ENCODE measurements at regions not wholly inside any gene's neighbourhood (a gene's known extent, or its start where the extent isn't known, plus 50 kb on each side); places are given as distances from the start of the nearest gene placed in this dataset.

GRCh38 chr4:57405359-57405758 lies 295.2 kb upstream of the IGFBP7 start:
- Histone ChIP-seq H3K4me3 (ENCODE audit: low read length) (no peak overlapping the region), H2AFZ (ENCODE audit: low read depth, low read length) (no peak overlapping the region), H3K9me3 (ENCODE audit: low read length) (no peaks in the 10 kb centered on the region), H3K27me3 (ENCODE audit: insufficient read depth, low read length) (no peaks in the 10 kb centered on the region), H3K36me3 (ENCODE audit: insufficient read depth, low read length) (no peaks in the 10 kb centered on the region), H3K4me1 (ENCODE audit: insufficient read depth, low read length) (peaks cover 16% of the 10 kb centered on the region)

- H3K9me3 ChIP-seq (ENCODE audit: low read length), result no peaks in the 10 kb centered on the region
- H2AFZ ChIP-seq (ENCODE audit: low read depth, low read length), result peak overlapping the region; percentile 13
- H3K4me1 ChIP-seq (ENCODE audit: insufficient read depth, low read length), result peaks cover 15% of the 10 kb centered on the region
- H3K4me3 ChIP-seq (ENCODE audit: low read length), result no peak overlapping the region
- no peaks in the 10 kb centered on the region for H3K36me3 ChIP-seq (ENCODE audit: insufficient read depth, low read length)
- H3K27me3 ChIP-seq (ENCODE audit: insufficient read depth, low read length), result no peaks in the 10 kb centered on the region
Measured at GRCh38 chr4:57404483-57404882, 294.3 kb upstream of the IGFBP7 start.

- H3K36me3 ChIP-seq (ENCODE audit: insufficient read depth, low read length), result no peaks in the 10 kb centered on the region
- no peaks in the 10 kb centered on the region for H3K27me3 ChIP-seq (ENCODE audit: insufficient read depth, low read length)
- peaks cover 15% of the 10 kb centered on the region for H3K4me1 ChIP-seq (ENCODE audit: insufficient read depth, low read length)
Measured at GRCh38 chr4:57403591-57403990, 293.4 kb upstream of the IGFBP7 start.

GRCh38 chr4:57401586-57401985 lies 291.4 kb upstream of the IGFBP7 start:
- Histone ChIP-seq H3K4me3 (ENCODE audit: low read length) (no peak overlapping the region), H3K9me3 (ENCODE audit: low read length) (no peaks in the 10 kb centered on the region), H3K27me3 (ENCODE audit: insufficient read depth, low read length) (no peaks in the 10 kb centered on the region), H2AFZ (ENCODE audit: low read depth, low read length) (no peak overlapping the region), H3K4me1 (ENCODE audit: insufficient read depth, low read length) (peaks cover 15% of the 10 kb centered on the region), H3K36me3 (ENCODE audit: insufficient read depth, low read length) (no peaks in the 10 kb centered on the region)

More at GRCh38 chr4:57403591-57403990, 293.4 kb upstream of the IGFBP7 start:
- no peaks in the 10 kb centered on the region for H3K9me3 ChIP-seq (ENCODE audit: low read length)
- H3K4me3 ChIP-seq (ENCODE audit: low read length), result no peak overlapping the region
- H2AFZ ChIP-seq (ENCODE audit: low read depth, low read length), result no peak overlapping the region

- Histone ChIP-seq H3K4me3 (ENCODE audit: low read length) (no peak overlapping the region), H2AFZ (ENCODE audit: low read depth, low read length) (no peak overlapping the region), H3K36me3 (ENCODE audit: insufficient read depth, low read length) (no peaks in the 10 kb centered on the region), H3K27me3 (ENCODE audit: insufficient read depth, low read length) (no peaks in the 10 kb centered on the region), H3K4me1 (ENCODE audit: insufficient read depth, low read length) (no peaks in the 10 kb centered on the region), H3K9me3 (ENCODE audit: low read length) (no peaks in the 10 kb centered on the region)
Measured at GRCh38 chr4:57378766-57379165, 268.6 kb upstream of the IGFBP7 start.

GRCh38 chr4:57374866-57375595 lies 264.8 kb upstream of the IGFBP7 start:
- no peaks in the 10 kb centered on the region for H3K27me3 ChIP-seq (ENCODE audit: insufficient read depth, low read length)
- H3K4me1 ChIP-seq (ENCODE audit: insufficient read depth, low read length), result no peaks in the 10 kb centered on the region
- H3K9me3 ChIP-seq (ENCODE audit: low read length), result no peaks in the 10 kb centered on the region
- H3K4me3 ChIP-seq (ENCODE audit: low read length), result no peak overlapping the region
- no peaks in the 10 kb centered on the region for H3K36me3 ChIP-seq (ENCODE audit: insufficient read depth, low read length)
- H2AFZ ChIP-seq (ENCODE audit: low read depth, low read length), result no peak overlapping the region

- Histone ChIP-seq H3K4me1 (ENCODE audit: insufficient read depth, low read length) (no peaks in the 10 kb centered on the region), H3K27me3 (ENCODE audit: insufficient read depth, low read length) (no peaks in the 10 kb centered on the region), H3K36me3 (ENCODE audit: insufficient read depth, low read length) (no peaks in the 10 kb centered on the region), H3K9me3 (ENCODE audit: low read length) (no peaks in the 10 kb centered on the region), H2AFZ (ENCODE audit: low read depth, low read length) (no peak overlapping the region), H3K4me3 (ENCODE audit: low read length) (no peak overlapping the region)
Measured at GRCh38 chr4:57373991-57374390, 263.8 kb upstream of the IGFBP7 start.

- Histone ChIP-seq H3K27me3 (ENCODE audit: insufficient read depth, low read length) (no peaks in the 10 kb centered on the region), H3K4me1 (ENCODE audit: insufficient read depth, low read length) (no peaks in the 10 kb centered on the region), H3K9me3 (ENCODE audit: low read length) (no peaks in the 10 kb centered on the region), H3K4me3 (ENCODE audit: low read length) (no peak overlapping the region), H2AFZ (ENCODE audit: low read depth, low read length) (no peak overlapping the region), H3K36me3 (ENCODE audit: insufficient read depth, low read length) (no peaks in the 10 kb centered on the region)
Measured at GRCh38 chr4:57371671-57372070, 261.5 kb upstream of the IGFBP7 start.

- H3K9me3 ChIP-seq (ENCODE audit: low read length), result no peaks in the 10 kb centered on the region
- H3K4me3 ChIP-seq (ENCODE audit: low read length), result no peak overlapping the region
- no peaks in the 10 kb centered on the region for H3K4me1 ChIP-seq (ENCODE audit: insufficient read depth, low read length)
- no peak overlapping the region for H2AFZ ChIP-seq (ENCODE audit: low read depth, low read length)
- no peaks in the 10 kb centered on the region for H3K36me3 ChIP-seq (ENCODE audit: insufficient read depth, low read length)
- no peaks in the 10 kb centered on the region for H3K27me3 ChIP-seq (ENCODE audit: insufficient read depth, low read length)
Measured at GRCh38 chr4:57370691-57371090, 260.5 kb upstream of the IGFBP7 start.

GRCh38 chr4:57369446-57369845 lies 259.3 kb upstream of the IGFBP7 start:
- Histone ChIP-seq H3K27me3 (ENCODE audit: insufficient read depth, low read length) (no peaks in the 10 kb centered on the region), H3K36me3 (ENCODE audit: insufficient read depth, low read length) (no peaks in the 10 kb centered on the region)

GRCh38 chr4:57364255-57364654 lies 254.1 kb upstream of the IGFBP7 start:
- no peaks in the 10 kb centered on the region for H3K9me3 ChIP-seq (ENCODE audit: low read length)
- H3K36me3 ChIP-seq (ENCODE audit: insufficient read depth, low read length), result no peaks in the 10 kb centered on the region
- H3K27me3 ChIP-seq (ENCODE audit: insufficient read depth, low read length), result peaks cover 2% of the 10 kb centered on the region
- no peak overlapping the region for H3K4me3 ChIP-seq (ENCODE audit: low read length)
- no peaks in the 10 kb centered on the region for H3K4me1 ChIP-seq (ENCODE audit: insufficient read depth, low read length)
- no peak overlapping the region for H2AFZ ChIP-seq (ENCODE audit: low read depth, low read length)

More at GRCh38 chr4:57369446-57369845, 259.3 kb upstream of the IGFBP7 start:
- no peak overlapping the region for H2AFZ ChIP-seq (ENCODE audit: low read depth, low read length)
- no peak overlapping the region for H3K4me3 ChIP-seq (ENCODE audit: low read length)
- no peaks in the 10 kb centered on the region for H3K9me3 ChIP-seq (ENCODE audit: low read length)
- H3K4me1 ChIP-seq (ENCODE audit: insufficient read depth, low read length), result no peaks in the 10 kb centered on the region

GRCh38 chr4:57363346-57363745 lies 253.2 kb upstream of the IGFBP7 start:
- no peak overlapping the region for H2AFZ ChIP-seq (ENCODE audit: low read depth, low read length)
- H3K4me1 ChIP-seq (ENCODE audit: insufficient read depth, low read length), result no peaks in the 10 kb centered on the region
- no peak overlapping the region for H3K4me3 ChIP-seq (ENCODE audit: low read length)
- no peaks in the 10 kb centered on the region for H3K36me3 ChIP-seq (ENCODE audit: insufficient read depth, low read length)
- H3K27me3 ChIP-seq (ENCODE audit: insufficient read depth, low read length), result peaks cover 2% of the 10 kb centered on the region
- no peaks in the 10 kb centered on the region for H3K9me3 ChIP-seq (ENCODE audit: low read length)

- Histone ChIP-seq H3K9me3 (ENCODE audit: low read length) (no peaks in the 10 kb centered on the region), H3K4me1 (ENCODE audit: insufficient read depth, low read length) (no peaks in the 10 kb centered on the region), H3K4me3 (ENCODE audit: low read length) (no peak overlapping the region), H2AFZ (ENCODE audit: low read depth, low read length) (no peak overlapping the region), H3K27me3 (ENCODE audit: insufficient read depth, low read length) (peaks cover 2% of the 10 kb centered on the region), H3K36me3 (ENCODE audit: insufficient read depth, low read length) (no peaks in the 10 kb centered on the region)
Measured at GRCh38 chr4:57360681-57361080, 250.5 kb upstream of the IGFBP7 start.

GRCh38 chr4:57355101-57355665 lies 245.0 kb upstream of the IGFBP7 start:
- H3K4me1 ChIP-seq (ENCODE audit: insufficient read depth, low read length), result peaks cover 10% of the 10 kb centered on the region
- no peaks in the 10 kb centered on the region for H3K36me3 ChIP-seq (ENCODE audit: insufficient read depth, low read length)
- H3K27me3 ChIP-seq (ENCODE audit: insufficient read depth, low read length), result no peaks in the 10 kb centered on the region

More at GRCh38 chr4:57355101-57355665, 245.0 kb upstream of the IGFBP7 start:
- no peak overlapping the region for H2AFZ ChIP-seq (ENCODE audit: low read depth, low read length)
- H3K4me3 ChIP-seq (ENCODE audit: low read length), result no peak overlapping the region
- no peaks in the 10 kb centered on the region for H3K9me3 ChIP-seq (ENCODE audit: low read length)
